Neural crest cell (in vitro differentiated cells): ENCODE measurements at regions not wholly inside any gene's neighbourhood (a gene's known extent, or its start where the extent isn't known, plus 50 kb on each side); places are given as distances from the start of the nearest gene placed in this dataset.

Source experiments
- DNase-seq: peaks from one replicate; pipeline ENCODE4 v3.0.0; 2021; ENCODE audit warnings: low read depth, mixed read lengths, low spot score
- H3K27ac Mint-ChIP-seq: one replicate; pipeline ENCODE4 v1.8.0; 2021; ENCODE audit warnings: mild to moderate bottlenecking, mixed read lengths; ENCODE audit not compliant: unreplicated experiment
- H3K27me3 Mint-ChIP-seq: 2 replicates; pipeline ENCODE4 v1.8.0; 2021; ENCODE audit warnings: low read depth, mild to moderate bottlenecking, mixed read lengths
- H3K36me3 Mint-ChIP-seq: 2 replicates; pipeline ENCODE4 v1.8.0; 2021; ENCODE audit warnings: low read depth, mild to moderate bottlenecking, mixed read lengths
- H3K4me1 Mint-ChIP-seq: 2 replicates; pipeline ENCODE4 v1.8.0; 2021; ENCODE audit warnings: mixed read lengths
- H3K4me3 Mint-ChIP-seq: one replicate; pipeline ENCODE4 v1.8.0; 2021; ENCODE audit warnings: mild to moderate bottlenecking, mixed read lengths
- H3K9me3 Mint-ChIP-seq: 2 replicates; pipeline ENCODE4 v1.8.0; 2021; ENCODE audit warnings: mixed read lengths
- CTCF ChIP-seq: fragments of 200-600 bp; sonication (generic); conservative IDR thresholded peaks from 2 replicates; pipeline ENCODE4 v1.5.0; 2021; ENCODE audit warnings: antibody characterized with exemption, mild to moderate bottlenecking

DNA sequence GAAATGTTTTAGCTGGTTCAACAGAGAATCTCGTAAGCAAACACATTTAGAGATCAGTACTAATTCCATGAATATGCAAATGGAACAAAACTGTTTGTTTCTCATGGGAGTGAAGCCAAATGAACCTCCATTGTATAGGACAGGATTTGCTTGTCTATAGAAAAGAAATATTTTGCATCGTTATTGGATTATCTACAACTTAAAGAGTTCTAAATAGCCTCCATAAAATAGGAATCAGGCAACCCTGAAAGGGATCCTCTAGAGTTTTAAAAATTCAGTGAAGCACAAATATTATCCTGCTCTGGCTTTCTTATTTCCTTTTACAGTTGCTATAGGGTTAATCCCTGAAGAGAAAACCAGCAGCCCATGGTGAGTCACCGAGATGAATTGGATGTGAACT is 378.4 kb upstream of the NRXN1 start:
- Mint-ChIP-seq H3K36me3 (no peaks in the 10 kb centered on the region), H3K27me3 (no peaks in the 10 kb centered on the region), H3K9me3 (no peaks in the 10 kb centered on the region), H3K4me1 (no peaks in the 10 kb centered on the region), H3K27ac (no peak overlapping the region), H3K4me3 (no peak overlapping the region)
- no peak for TF ChIP-seq CTCF
- DNase-seq = no peak

GRCh38 chr2:51409920-51410319 is 378.0 kb upstream of the NRXN1 start:
- no peaks in the 10 kb centered on the region for H3K9me3 Mint-ChIP-seq
- no peaks in the 10 kb centered on the region for H3K4me1 Mint-ChIP-seq
- H3K27me3 Mint-ChIP-seq = no peaks in the 10 kb centered on the region
- no peak for TF ChIP-seq CTCF
- no peak for DNase-seq
- H3K4me3 Mint-ChIP-seq = no peak overlapping the region
- H3K27ac Mint-ChIP-seq = no peak overlapping the region
- H3K36me3 Mint-ChIP-seq = no peaks in the 10 kb centered on the region

DNA sequence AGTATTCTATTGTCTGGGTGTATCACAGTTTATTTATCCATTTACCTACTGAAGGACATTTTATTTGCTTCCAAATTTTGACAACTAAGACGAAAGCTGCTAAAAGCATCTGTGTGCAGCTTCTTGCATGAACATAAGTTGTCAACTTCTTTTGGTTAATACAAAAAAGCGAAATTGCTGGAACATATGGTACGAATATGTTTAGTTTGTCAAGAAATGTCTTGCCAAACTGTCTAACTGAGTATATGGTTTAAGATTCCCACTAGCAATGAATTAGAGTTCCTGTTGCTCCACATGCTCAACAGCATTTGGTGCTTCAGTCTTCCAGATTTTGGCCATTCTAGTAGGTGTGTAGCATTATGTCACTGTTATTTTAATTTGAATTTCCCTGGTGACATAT is 372.3 kb upstream of the NRXN1 start:
- Mint-ChIP-seq H3K27me3 (no peaks in the 10 kb centered on the region), H3K36me3 (no peaks in the 10 kb centered on the region), H3K27ac (no peak overlapping the region), H3K4me1 (no peaks in the 10 kb centered on the region), H3K9me3 (peaks cover 3% of the 10 kb centered on the region), H3K4me3 (no peak overlapping the region)
- TF ChIP-seq CTCF = no peak
- no peak for DNase-seq

DNA sequence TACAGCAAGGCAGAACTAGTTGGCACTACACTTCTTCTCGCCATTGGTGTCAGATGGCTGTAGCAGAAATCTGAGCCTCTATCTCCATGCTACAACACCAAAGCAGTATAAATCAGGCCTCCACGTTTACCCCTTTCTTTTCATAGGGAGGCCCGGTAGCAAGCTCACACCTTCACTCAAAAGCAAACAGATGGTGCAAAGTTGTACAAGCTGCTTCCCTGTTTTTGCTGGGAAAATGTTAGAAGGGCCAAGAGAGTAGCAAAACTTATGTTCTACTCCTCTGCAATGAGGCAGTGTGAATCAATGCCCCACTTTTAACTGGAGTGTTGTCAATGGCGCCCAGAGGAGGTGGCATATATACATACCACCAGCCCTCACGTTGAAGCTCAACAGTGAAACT is 369.6 kb upstream of the NRXN1 start:
- no peak for DNase-seq
- no peaks in the 10 kb centered on the region for H3K27me3 Mint-ChIP-seq

GRCh38 chr2:51387235-51387634 is 355.3 kb upstream of the NRXN1 start:
- DNase-seq = no peak
- no peaks in the 10 kb centered on the region for H3K27me3 Mint-ChIP-seq
- H3K36me3 Mint-ChIP-seq = no peaks in the 10 kb centered on the region
- TF ChIP-seq CTCF = no peak
- no peak overlapping the region for H3K27ac Mint-ChIP-seq
- H3K9me3 Mint-ChIP-seq = no peaks in the 10 kb centered on the region
- no peaks in the 10 kb centered on the region for H3K4me1 Mint-ChIP-seq
- no peak overlapping the region for H3K4me3 Mint-ChIP-seq

More for the DNA sequence above, 369.6 kb upstream of the NRXN1 start:
- Mint-ChIP-seq H3K27ac (no peak overlapping the region), H3K4me1 (no peaks in the 10 kb centered on the region), H3K4me3 (no peak overlapping the region), H3K36me3 (no peaks in the 10 kb centered on the region), H3K9me3 (peaks cover 10% of the 10 kb centered on the region)
- TF ChIP-seq CTCF = no peak

GRCh38 chr2:51379997-51380396 is 348.1 kb upstream of the NRXN1 start:
- Mint-ChIP-seq H3K36me3 (peaks cover 3% of the 10 kb centered on the region), H3K4me3 (no peak overlapping the region)
- no peak for TF ChIP-seq CTCF

More at GRCh38 chr2:51379997-51380396, 348.1 kb upstream of the NRXN1 start:
- Mint-ChIP-seq H3K27ac (no peak overlapping the region), H3K9me3 (peaks cover 3% of the 10 kb centered on the region), H3K4me1 (no peaks in the 10 kb centered on the region), H3K27me3 (no peaks in the 10 kb centered on the region)
- DNase-seq = no peak
